IMR-90 (cell line): ENCODE measurements at regions not wholly inside any gene's neighbourhood (a gene's known extent, or its start where the extent isn't known, plus 50 kb on each side); places are given as distances from the start of the nearest gene placed in this dataset.

Source experiments
- ATAC-seq: fragments of 200-7000 bp; cut with Tn5 transposase; 2 replicates; pipeline ENCODE4 v1.9.1; 2020; ENCODE audit warnings: low read depth, mild to moderate bottlenecking, moderate library complexity
- BruUV-seq: library from RNA; stranded (reverse); fragments of 400-500 nt; replicated peaks from 2 replicates; lab custom pipeline; 2021; lab: Mats Ljungman, UMichigan
- CTCF ChIA-PET: fragments of 300-600 bp; formaldehyde crosslinking; extraction: SDS; loops from one replicate; lab custom pipeline; 2021; ENCODE audit warnings: antibody characterized with exemption; lab: Yijun Ruan, JAX
- POLR2A ChIA-PET: fragments of 300-600 bp; sonication (Branson Sonifier 250); formaldehyde crosslinking; loops from one replicate; lab custom pipeline; 2022; ENCODE audit warnings: antibody characterized with exemption; ENCODE audit not compliant: unreplicated experiment; lab: Charles Lee
- DNase-seq: peaks from one replicate; pipeline ENCODE4 v3.0.0; 2013
- H2AFZ ChIP-seq: replicated peaks from 2 replicates; pipeline ENCODE3; 2013; ENCODE audit warnings: low read length, mild to moderate bottlenecking; ENCODE audit not compliant: poor library complexity
- H2AK5ac ChIP-seq: 2 replicates; pipeline ENCODE4 v1.6.1; 2013; ENCODE audit warnings: low read depth, low read length, inconsistent platforms
- H2AK9ac ChIP-seq: replicated peaks from 2 replicates; pipeline ENCODE3; 2013; ENCODE audit warnings: mild to moderate bottlenecking, low read depth, low read length, moderate library complexity; ENCODE audit not compliant: poor library complexity
- H2BK120ac ChIP-seq: 2 replicates; pipeline ENCODE4 v1.6.1; 2013; ENCODE audit warnings: low read depth, low read length, inconsistent platforms
- H2BK15ac ChIP-seq: 3 replicates; pipeline ENCODE4 v1.6.1; 2013; ENCODE audit warnings: low read depth, low read length, inconsistent platforms
- H2BK20ac ChIP-seq: 2 replicates; pipeline ENCODE4 v1.6.1; 2013; ENCODE audit warnings: low read depth, mild to moderate bottlenecking, inconsistent platforms, low read length, moderate library complexity
- H2BK5ac ChIP-seq: 2 replicates; pipeline ENCODE4 v1.6.1; 2013; ENCODE audit warnings: mild to moderate bottlenecking, low read depth, low read length, inconsistent platforms; ENCODE audit not compliant: poor library complexity, severe bottlenecking
- H3K14ac ChIP-seq: replicated peaks from 2 replicates; pipeline ENCODE4 v1.6.1; 2013; ENCODE audit warnings: low read depth, low read length, inconsistent platforms
- H3K18ac ChIP-seq: 2 replicates; pipeline ENCODE4 v1.6.1; 2013; ENCODE audit warnings: low read depth, low read length, control low read depth
- H3K23ac ChIP-seq: 2 replicates; pipeline ENCODE4 v1.6.1; 2013; ENCODE audit warnings: low read depth, low read length, inconsistent platforms
- H3K27ac ChIP-seq: 2 replicates; pipeline ENCODE4 v1.5.1; 2013; ENCODE audit warnings: mild to moderate bottlenecking, control low read depth, low read length; ENCODE audit not compliant: insufficient read depth
- H3K27me3 ChIP-seq: 2 replicates; pipeline ENCODE4 v1.6.1; 2013; ENCODE audit warnings: low read length; ENCODE audit not compliant: control insufficient read depth, insufficient read depth
- H3K36me3 ChIP-seq: 2 replicates; pipeline ENCODE4 v1.6.1; 2013; ENCODE audit warnings: low read length, mixed read lengths; ENCODE audit not compliant: control insufficient read depth, insufficient read depth
- H3K4ac ChIP-seq: 2 replicates; pipeline ENCODE4 v1.6.1; 2013; ENCODE audit warnings: low read depth, low read length, inconsistent platforms
- H3K4me1 ChIP-seq: 2 replicates; pipeline ENCODE4 v1.6.1; 2013; ENCODE audit warnings: low read length, mixed read lengths; ENCODE audit not compliant: control insufficient read depth, insufficient read depth
- H3K4me2 ChIP-seq: 2 replicates; pipeline ENCODE4 v1.6.1; 2013; ENCODE audit warnings: low read depth, mild to moderate bottlenecking, control low read depth, low read length, moderate library complexity
- H3K4me3 ChIP-seq: 2 replicates; pipeline ENCODE4 v1.5.1; 2013; ENCODE audit warnings: low read depth, mild to moderate bottlenecking, control low read depth, low read length, moderate library complexity; ENCODE audit not compliant: insufficient read depth
- H3K56ac ChIP-seq: 2 replicates; pipeline ENCODE4 v1.6.1; 2013; ENCODE audit warnings: low read length, inconsistent platforms; ENCODE audit not compliant: insufficient read depth; ENCODE audit errors: extremely low read depth
- H3K79me1 ChIP-seq, 2 experiments: 2 replicates each; pipeline ENCODE4 v1.6.1; 2013; ENCODE audit warnings: low read length in 2 of 2, inconsistent platforms in 1 of 2, low read depth in 1 of 2
- H3K9ac ChIP-seq: 2 replicates; pipeline ENCODE4 v1.6.1; 2013; ENCODE audit warnings: low read depth, low read length, control low read depth
- H3K9me1 ChIP-seq: 2 replicates; pipeline ENCODE4 v1.6.1; 2013; ENCODE audit warnings: low read length, inconsistent platforms; ENCODE audit not compliant: insufficient read depth
- H3K9me3 ChIP-seq: 2 replicates; pipeline ENCODE4 v1.6.1; 2013; ENCODE audit warnings: low read length; ENCODE audit not compliant: control insufficient read depth, insufficient read depth
- H4K20me1 ChIP-seq: 2 replicates; pipeline ENCODE4 v1.6.1; 2013; ENCODE audit warnings: low read length, inconsistent platforms; ENCODE audit not compliant: insufficient read depth
- H4K5ac ChIP-seq: 2 replicates; pipeline ENCODE4 v1.6.1; 2013; ENCODE audit warnings: mild to moderate bottlenecking, low read depth, low read length, control low read depth
- H4K8ac ChIP-seq, 2 experiments: 2 replicates each; pipeline ENCODE4 v1.6.1; 2013; ENCODE audit warnings: low read depth in 2 of 2, low read length in 2 of 2, control low read depth in 1 of 2, inconsistent platforms in 1 of 2
- H4K91ac ChIP-seq: 2 replicates; pipeline ENCODE4 v1.6.1; 2013; ENCODE audit warnings: low read depth, low read length, inconsistent platforms; ENCODE audit not compliant: insufficient read depth
- BHLHE40 ChIP-seq: fragments of 150-350 bp; IDR thresholded peaks from 2 replicates; pipeline ENCODE4 v1.6.1; 2016; ENCODE audit warnings: mild to moderate bottlenecking, low read depth, low read length
- CHD1 ChIP-seq: IDR thresholded peaks from 2 replicates; pipeline ENCODE4 v1.6.1; 2012; ENCODE audit warnings: low read depth, low read length, improper control_type of control experiment
- FOS ChIP-seq: fragments of 150-350 bp; IDR thresholded peaks from 2 replicates; pipeline ENCODE4 v1.6.1; 2016; ENCODE audit warnings: low read depth, low read length
- MAFK ChIP-seq: IDR thresholded peaks from 2 replicates; pipeline ENCODE4 v1.6.1; 2012; ENCODE audit warnings: low read depth, low read length, improper control_type of control experiment
- MAZ ChIP-seq: IDR thresholded peaks from 2 replicates; pipeline ENCODE4 v1.6.1; 2012; ENCODE audit warnings: low read depth, mild to moderate bottlenecking, low read length, improper control_type of control experiment, moderate library complexity, borderline replicate concordance
- MXI1 ChIP-seq: IDR thresholded peaks from 2 replicates; pipeline ENCODE4 v1.6.1; 2012; ENCODE audit warnings: low read depth, mild to moderate bottlenecking, low read length, moderate library complexity, borderline replicate concordance
- NFE2L2 ChIP-seq: fragments of 150-350 bp; IDR thresholded peaks from 2 replicates; pipeline ENCODE4 v1.6.1; 2016; ENCODE audit warnings: low read depth, mild to moderate bottlenecking, low read length
- POLR2A ChIP-seq: IDR thresholded peaks from 2 replicates; pipeline ENCODE4 v1.6.1; 2012; ENCODE audit warnings: mild to moderate bottlenecking, low read depth, low read length
- RAD21 ChIP-seq: IDR thresholded peaks from 2 replicates; pipeline ENCODE4 v1.6.1; 2012; ENCODE audit warnings: low read length, improper control_type of control experiment
- RCOR1 ChIP-seq: IDR thresholded peaks from 2 replicates; pipeline ENCODE4 v1.6.1; 2012; ENCODE audit warnings: mild to moderate bottlenecking, low read length, improper control_type of control experiment; ENCODE audit not compliant: insufficient replicate concordance
- RFX5 ChIP-seq: IDR thresholded peaks from 2 replicates; pipeline ENCODE4 v1.8.0; 2012; ENCODE audit warnings: low read depth, mild to moderate bottlenecking, low read length, moderate library complexity
- WGBS, 2 experiments: methylation state at CpG; one replicate each; pipeline versions ENCODE4 v1.1.5 to v1.1.7; 2013; ENCODE audit warnings: missing lambda C conversion rate in 2 of 2; ENCODE audit not compliant: insufficient read length in 1 of 2; ENCODE audit errors: extremely low coverage in 2 of 2; 5-methylcytosine and 5-hydroxymethylcytosine counted together
- dilution Hi-C: fragments of 300-500 bp; cut with HindIII; formaldehyde crosslinking; loops from one replicate; pipeline ENCODE4 v1.14.3; 2018; ENCODE audit warnings: low sequenced_read_pairs; ENCODE audit not compliant: unreplicated experiment
- in situ Hi-C: fragments of 300-500 bp; cut with MboI; formaldehyde crosslinking; loops from 3 replicates; pipeline ENCODE4 v1.14.3; 2019; ENCODE audit warnings: low sequenced_read_pairs, inconsistent platforms, mixed read lengths
- intact Hi-C: fragments of 100-400 bp; cut with micrococcal nuclease; formaldehyde crosslinking; loops from 2 replicates; pipeline ENCODE4 v1.10.0; 2022
- TF ChIP-seq, protein P1 (sequence below): conservative IDR thresholded peaks from 2 replicates; pipeline ENCODE4 v1.5.1; 2012; ENCODE audit warnings: mild to moderate bottlenecking, low read depth, low read length, improper control_type of control experiment
- TF ChIP-seq, protein P2 (sequence below): fragments of 150-350 bp; IDR thresholded peaks from 2 replicates; pipeline ENCODE4 v1.6.1; 2017; ENCODE audit warnings: mild to moderate bottlenecking, antibody characterized with exemption, low read length, low read depth

- Histone ChIP-seq H3K9me1 (no peaks in the 10 kb centered on the region), H3K4me3 (no peak overlapping the region), H3K56ac (no peak overlapping the region), H3K27ac (no peak overlapping the region), H3K23ac (no peak overlapping the region), H3K79me1 (no peaks in the 10 kb centered on the region), H3K27me3 (no peaks in the 10 kb centered on the region), H4K91ac (no peak overlapping the region), H2AK9ac (no peak overlapping the region), H4K8ac (no peak overlapping the region), H4K5ac (no peak overlapping the region), H4K20me1 (no peaks in the 10 kb centered on the region), H2AFZ (no peak overlapping the region), H3K18ac (no peak overlapping the region), H3K36me3 (no peaks in the 10 kb centered on the region), H2BK20ac (no peak overlapping the region), H3K4ac (no peak overlapping the region), H2BK120ac (no peak overlapping the region), H3K9me3 (no peaks in the 10 kb centered on the region), H3K4me2 (no peak overlapping the region), H2BK15ac (no peak overlapping the region), H2BK5ac (no peak overlapping the region), H3K14ac (no peak overlapping the region), H3K4me1 (peaks cover 1% of the 10 kb centered on the region; the same call in 1 of the 2 replicates), H2AK5ac (no peak overlapping the region), H3K9ac (no peak overlapping the region)
- POLR2A ChIA-PET = no interaction called here
- BruUV-seq = no TSS peak
- intact Hi-C loops = no loop called here
- ATAC-seq = no peak
- CTCF ChIA-PET = no interaction called here
- WGBS, 2 experiments = no CpG with 5 or more reads among the region's 1 CpG
- no peak for DNase-seq
- in situ Hi-C loops = no loop called here
- dilution Hi-C loops = no loop called here
- TF ChIP-seq RFX5 (no peak), FOS (no peak), NFE2L2 (no peak), POLR2A (no peak), BHLHE40 (no peak), MAFK (no peak), RCOR1 (no peak), MAZ (no peak), CHD1 (no peak), RAD21 (no peak), MXI1 (no peak)
- TF ChIP-seq, protein P1, sequence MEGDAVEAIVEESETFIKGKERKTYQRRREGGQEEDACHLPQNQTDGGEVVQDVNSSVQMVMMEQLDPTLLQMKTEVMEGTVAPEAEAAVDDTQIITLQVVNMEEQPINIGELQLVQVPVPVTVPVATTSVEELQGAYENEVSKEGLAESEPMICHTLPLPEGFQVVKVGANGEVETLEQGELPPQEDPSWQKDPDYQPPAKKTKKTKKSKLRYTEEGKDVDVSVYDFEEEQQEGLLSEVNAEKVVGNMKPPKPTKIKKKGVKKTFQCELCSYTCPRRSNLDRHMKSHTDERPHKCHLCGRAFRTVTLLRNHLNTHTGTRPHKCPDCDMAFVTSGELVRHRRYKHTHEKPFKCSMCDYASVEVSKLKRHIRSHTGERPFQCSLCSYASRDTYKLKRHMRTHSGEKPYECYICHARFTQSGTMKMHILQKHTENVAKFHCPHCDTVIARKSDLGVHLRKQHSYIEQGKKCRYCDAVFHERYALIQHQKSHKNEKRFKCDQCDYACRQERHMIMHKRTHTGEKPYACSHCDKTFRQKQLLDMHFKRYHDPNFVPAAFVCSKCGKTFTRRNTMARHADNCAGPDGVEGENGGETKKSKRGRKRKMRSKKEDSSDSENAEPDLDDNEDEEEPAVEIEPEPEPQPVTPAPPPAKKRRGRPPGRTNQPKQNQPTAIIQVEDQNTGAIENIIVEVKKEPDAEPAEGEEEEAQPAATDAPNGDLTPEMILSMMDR = no peak
- TF ChIP-seq, protein P2, sequence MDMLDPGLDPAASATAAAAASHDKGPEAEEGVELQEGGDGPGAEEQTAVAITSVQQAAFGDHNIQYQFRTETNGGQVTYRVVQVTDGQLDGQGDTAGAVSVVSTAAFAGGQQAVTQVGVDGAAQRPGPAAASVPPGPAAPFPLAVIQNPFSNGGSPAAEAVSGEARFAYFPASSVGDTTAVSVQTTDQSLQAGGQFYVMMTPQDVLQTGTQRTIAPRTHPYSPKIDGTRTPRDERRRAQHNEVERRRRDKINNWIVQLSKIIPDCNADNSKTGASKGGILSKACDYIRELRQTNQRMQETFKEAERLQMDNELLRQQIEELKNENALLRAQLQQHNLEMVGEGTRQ = no peak
Measured at GRCh38 chr18:61753373-61753772, 139.4 kb downstream of the RNF152 start.
